HepG2 (cell line): ENCODE measurements at regions not wholly inside any gene's neighbourhood (a gene's known extent, or its start where the extent isn't known, plus 50 kb on each side); places are given as distances from the start of the nearest gene placed in this dataset.

Experiments
- ATAC-seq: fragments of 200-7000 bp; cut with Tn5 transposase; 3 replicates; pipeline ENCODE4 v1.9.1; 2020; ENCODE audit warnings: mild to moderate bottlenecking, moderate library complexity
- BruUV-seq: library from RNA; stranded (reverse); fragments of 400-500 nt; replicated peaks from 2 replicates; lab custom pipeline; 2021; lab: Mats Ljungman, UMichigan
- CTCF ChIA-PET: fragments of 300-600 bp; formaldehyde crosslinking; extraction: SDS; loops from one replicate; lab custom pipeline; 2021; ENCODE audit warnings: low total read pairs, inconsistent platforms, low intra/inter-chr PET ratio; lab: Yijun Ruan, JAX
- POLR2A ChIA-PET: fragments of 350-600 bp; sonication (Branson Sonifier 250); formaldehyde crosslinking; loops from one replicate; lab custom pipeline; 2020; ENCODE audit warnings: antibody characterized with exemption, inconsistent platforms; lab: Yijun Ruan, JAX
- DNase-seq: peaks from one replicate; pipeline ENCODE4 v3.0.0-alpha.2; 2015; ENCODE audit warnings: low spot score
- FAIRE-seq: peaks from 3 replicates; lab custom pipeline; 2011; peaks lifted over from hg19 to GRCh38; lab: Jason Lieb, UNC
- H2AFZ ChIP-seq: one replicate; pipeline ENCODE4 v1.6.1; 2011; ENCODE audit warnings: low read length, inconsistent platforms
- H3K27ac ChIP-seq: fragments of 300-600 bp; 3 replicates; pipeline ENCODE4 v1.8.0; 2011; ENCODE audit warnings: mixed run types, mild to moderate bottlenecking, mixed read lengths, low read length, inconsistent platforms; ENCODE audit not compliant: insufficient read depth; ENCODE audit errors: extremely low read length
- H3K27me3 ChIP-seq, 2 experiments: fragments of 200-600 bp in 1 of 2; 2 replicates in 1 of 2; 3 replicates in 1 of 2; pipeline versions ENCODE4 v1.6.0 to v1.8.0; 2011; ENCODE audit warnings: low read length in 2 of 2, mild to moderate bottlenecking in 2 of 2, moderate library complexity in 2 of 2, inconsistent platforms in 1 of 2; ENCODE audit not compliant: insufficient read depth in 2 of 2, control insufficient read depth in 1 of 2
- H3K36me3 ChIP-seq, 2 experiments: fragments of 200-600 bp in 1 of 2; replicated peaks in 1 of 2; 2 replicates in 1 of 2; 3 replicates in 1 of 2; pipeline versions ENCODE4 v1.5.1 to v1.8.0; 2011; ENCODE audit warnings: low read length in 2 of 2, inconsistent platforms in 1 of 2; ENCODE audit not compliant: insufficient read depth in 2 of 2, control insufficient read depth in 1 of 2
- H3K4me1 ChIP-seq: 2 replicates; pipeline ENCODE4 v1.5.1; 2012; ENCODE audit warnings: low read length, inconsistent platforms; ENCODE audit not compliant: insufficient read depth
- H3K4me2 ChIP-seq: 2 replicates; pipeline ENCODE4 v1.6.0; 2011; ENCODE audit warnings: low read depth, low read length, inconsistent platforms
- H3K4me3 ChIP-seq, 3 experiments: fragments of 200-600 bp in 1 of 3; sonication (generic), shearing (Covaris generic) in 1 of 3; replicated peaks in 1 of 3; 2 replicates each; pipeline ENCODE4 v1.5.1; 2011 to 2016; ENCODE audit warnings: low read length in 3 of 3, inconsistent platforms in 2 of 3, low read depth in 2 of 3, mild to moderate bottlenecking in 2 of 3, control low read depth in 1 of 3, mixed read lengths in 1 of 3; ENCODE audit not compliant: insufficient read depth in 1 of 3
- H3K79me2 ChIP-seq: one replicate; pipeline ENCODE4 v1.6.1; 2011; ENCODE audit warnings: low read length, inconsistent platforms; ENCODE audit not compliant: insufficient read depth
- H3K9ac ChIP-seq: 2 replicates; pipeline ENCODE4 v1.6.0; 2011; ENCODE audit warnings: mild to moderate bottlenecking, low read depth, low read length, inconsistent platforms; ENCODE audit not compliant: insufficient read depth
- H3K9me3 ChIP-seq: 2 replicates; pipeline ENCODE4 v1.5.1; 2012; ENCODE audit warnings: mild to moderate bottlenecking, low read length
- H4K20me1 ChIP-seq: 2 replicates; pipeline ENCODE4 v1.6.0; 2011; ENCODE audit warnings: inconsistent platforms, mild to moderate bottlenecking, low read length, moderate library complexity; ENCODE audit not compliant: insufficient read depth
- ARNT2 ChIP-seq: sonication (generic); formaldehyde crosslinking; IDR thresholded peaks from 2 replicates; pipeline ENCODE4 v1.8.0; 2022; ENCODE audit warnings: mild to moderate bottlenecking, low read depth, missing genetic modification reagents, moderate library complexity
- BHLHE40 ChIP-seq: IDR thresholded peaks from 2 replicates; pipeline ENCODE4 v1.6.1; 2011; ENCODE audit warnings: low read length, improper control_type of control experiment
- FOSL2 ChIP-seq: sonication (generic); formaldehyde crosslinking; IDR thresholded peaks from 2 replicates; pipeline ENCODE4 v1.4.0; 2020; ENCODE audit warnings: missing genetic modification reagents
- IKZF5 ChIP-seq: IDR thresholded peaks from 2 replicates; pipeline ENCODE4 v1.6.1; 2018; ENCODE audit warnings: missing genetic modification reagents, mild to moderate bottlenecking, missing compliant biosample characterization
- KDM6A ChIP-seq: IDR thresholded peaks from 2 replicates; pipeline ENCODE4 v1.6.1; 2016; ENCODE audit warnings: low read depth
- MXD1 ChIP-seq: sonication (generic); formaldehyde crosslinking; IDR thresholded peaks from 2 replicates; pipeline ENCODE4 v1.4.0; 2020; ENCODE audit warnings: mild to moderate bottlenecking, missing genetic modification reagents
- NFE2L1 ChIP-seq: sonication (generic); formaldehyde crosslinking; IDR thresholded peaks from 2 replicates; pipeline ENCODE4 v1.4.0; 2020; ENCODE audit warnings: missing genetic modification reagents, mild to moderate bottlenecking, borderline replicate concordance
- SOX6 ChIP-seq, 2 experiments: fragments of 450-650 bp in 1 of 2; sonication (generic) in 1 of 2; formaldehyde crosslinking in 1 of 2; IDR thresholded peaks; 2 replicates each; pipeline versions ENCODE4 v1.4.0 to v1.6.1; 2017 to 2020; ENCODE audit warnings: antibody characterized with exemption in 1 of 2, mild to moderate bottlenecking in 1 of 2, missing genetic modification reagents in 1 of 2
- TMF1 ChIP-seq: sonication (generic); formaldehyde crosslinking; IDR thresholded peaks from 2 replicates; pipeline ENCODE4 v1.8.1; 2022; ENCODE audit warnings: low read depth, missing genetic modification reagents
- ZBTB2 ChIP-seq: sonication (generic); formaldehyde crosslinking; IDR thresholded peaks from 2 replicates; pipeline ENCODE4 v1.8.0; 2022; ENCODE audit warnings: low read depth, missing genetic modification reagents
- ZNF281 ChIP-seq: sonication (generic); formaldehyde crosslinking; IDR thresholded peaks from 2 replicates; pipeline ENCODE4 v1.4.0; 2020; ENCODE audit warnings: missing genetic modification reagents, borderline replicate concordance
- ZSCAN21 ChIP-seq: sonication (generic); formaldehyde crosslinking; IDR thresholded peaks from 2 replicates; pipeline ENCODE4 v1.8.0; 2022; ENCODE audit warnings: mild to moderate bottlenecking, missing genetic modification reagents, moderate library complexity, borderline replicate concordance
- WGBS: methylation state at CpG from one replicate; pipeline ENCODE4 v1.1.6; 2017; ENCODE audit warnings: low lambda C conversion rate; 5-methylcytosine and 5-hydroxymethylcytosine counted together
- in situ Hi-C: cut with HindIII; loops from 2 replicates; pipeline ENCODE4 v1.10.0; 2017; ENCODE audit warnings: low pct_unique_long_range_greater_than_20kb; ENCODE audit not compliant: extremely low pct_ligation_motif_present
- intact Hi-C: fragments of 100-400 bp; cut with micrococcal nuclease; formaldehyde crosslinking; loops from one replicate; pipeline ENCODE4 v1.10.0; 2022; ENCODE audit not compliant: unreplicated experiment

GRCh38 chr2:238560234-238560633 is 133.5 kb downstream of the ASB1 start (continued):
- TF ChIP-seq IKZF5 = peak; percentile 28; the same call in 1 of the 2 replicates
- TF ChIP-seq, all 625 proteins: peak for 39

- no peak overlapping the region for H3K4me2 ChIP-seq
- 18% methylated on average over 6 of the region's 6 CpGs for WGBS
- CTCF ChIA-PET = interaction anchor here (1.7 to 2.7 kb wide), 2 partner anchors 48 to 191 kb away, joined by 9 to 16 read pairs; no protein-coding TSS in a partner anchor
These were observed 134.5 kb downstream of the ASB1 start for GRCh38 chr2:238561230-238561629.

More at GRCh38 chr2:238561230-238561629, 134.5 kb downstream of the ASB1 start:
- no peak overlapping the region for H2AFZ ChIP-seq
- no TSS peak for BruUV-seq
- no peaks in the 10 kb centered on the region for H3K9me3 ChIP-seq
- in situ Hi-C loops (loop anchor here (10.0 kb wide), 1 partner anchor 196 kb away; no protein-coding TSS in a partner anchor), intact Hi-C loops (loop anchor here (2.0 to 5.0 kb wide), 2 partner anchors 94 to 190 kb away; no protein-coding TSS in a partner anchor)
- H3K9ac ChIP-seq = no peak overlapping the region
- peaks cover 5 to 56% of the 10 kb centered on the region in 2 experiments; a peak in 3 of 5 replicates for H3K27me3 ChIP-seq
- peaks cover 13% of the 10 kb centered on the region for H3K4me1 ChIP-seq
- ATAC-seq (no peak), FAIRE-seq (no peak), DNase-seq (peak; percentile 40)
- POLR2A ChIA-PET = no interaction called here
- no peak for TF ChIP-seq ARNT2 (CRISPR knock-in tag)
- no peak for TF ChIP-seq SOX6 (IDR thresholded peaks at IDR 0.05)
- TF ChIP-seq SOX6 (CRISPR knock-in tag; IDR thresholded peaks at IDR 0.05) = no peak
- TF ChIP-seq NFE2L1 = no peak
- TF ChIP-seq BHLHE40 = peak; percentile 63
- TF ChIP-seq ZNF281 (CRISPR knock-in tag) = no peak
- no peak for TF ChIP-seq ZSCAN21 (CRISPR knock-in tag)
- no peak for TF ChIP-seq KDM6A
- no peak for TF ChIP-seq ZBTB2 (CRISPR knock-in tag)
- TF ChIP-seq TMF1 (CRISPR knock-in tag) = no peak
- peak; percentile 38; the same call in 1 of the 2 replicates for TF ChIP-seq FOSL2
- TF ChIP-seq MXD1 (CRISPR knock-in tag) = no peak
- H4K20me1 ChIP-seq = no peaks in the 10 kb centered on the region
- H3K79me2 ChIP-seq = no peaks in the 10 kb centered on the region
- no peak overlapping the region for H3K4me3 ChIP-seq
- no peak overlapping the region for H3K27ac ChIP-seq
- H3K36me3 ChIP-seq = no peaks in the 10 kb centered on the region
